Fibroblast of the conjunctiva (primary cell): ENCODE measurements at regions not wholly inside any gene's neighbourhood (a gene's known extent, or its start where the extent isn't known, plus 50 kb on each side); places are given as distances from the start of the nearest gene placed in this dataset.

Source experiments
- DNase-seq: peaks from one replicate; pipeline ENCODE4 v3.0.0-alpha.2; 2010; ENCODE audit warnings: low read depth

GRCh38 chr3:20909511-20909910, 723.5 kb upstream of the SGO1 start:
- DNase-seq, result no peak

DNA sequence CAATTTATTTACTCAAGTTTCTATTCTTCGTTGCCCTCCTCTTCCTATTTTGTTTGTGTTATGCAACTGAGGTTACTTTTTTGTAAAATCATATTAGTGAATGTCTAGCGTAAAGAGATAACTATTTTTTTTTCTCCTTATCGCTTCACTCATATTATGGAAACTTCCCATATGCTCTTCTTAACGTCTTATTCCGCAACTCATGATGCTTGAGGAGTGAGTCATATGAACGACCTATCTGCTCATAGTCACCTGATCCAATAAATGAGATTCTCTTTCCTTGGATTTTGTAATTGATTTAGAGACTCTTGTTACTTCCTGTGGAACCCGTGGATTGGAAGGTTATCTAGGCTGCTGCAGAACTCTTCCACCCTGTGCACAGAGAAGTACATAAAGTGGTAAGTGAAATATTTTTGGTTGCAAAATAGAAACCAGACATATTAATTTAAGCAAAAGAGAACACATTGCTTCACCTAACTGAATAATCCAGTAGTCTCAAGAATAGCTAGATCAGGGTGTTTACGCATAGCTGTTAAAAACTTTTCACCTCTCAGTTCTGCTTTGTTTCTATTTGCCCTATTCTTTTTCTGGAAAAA, 719.3 kb upstream of the SGO1 start:
- DNase-seq, result no peak

- no peak for DNase-seq
These were observed 718.7 kb upstream of the SGO1 start for GRCh38 chr3:20904671-20905070.

GRCh38 chr3:20898962-20899361, 713.0 kb upstream of the SGO1 start:
- no peak for DNase-seq

DNA sequence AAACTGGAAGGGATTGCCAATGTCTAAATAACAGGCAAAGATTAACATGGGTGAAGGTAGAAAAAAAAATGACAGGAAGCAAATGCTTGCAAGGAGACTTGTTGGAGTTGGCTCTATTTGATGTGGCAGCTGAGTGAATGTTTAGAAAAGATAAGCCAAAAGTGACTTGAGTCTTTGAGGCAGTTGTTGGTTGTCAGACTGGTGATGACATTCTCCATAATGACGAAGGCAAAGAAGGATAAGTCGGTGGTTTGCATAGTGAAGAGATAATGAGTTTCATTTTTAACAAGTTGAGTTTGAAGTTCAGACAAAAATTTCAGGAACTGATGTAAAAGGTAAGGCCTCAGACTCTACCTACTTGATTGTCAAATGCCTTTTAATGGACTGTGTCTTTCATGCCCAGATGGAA, 704.1 kb upstream of the SGO1 start:
- DNase-seq, result no peak

DNA sequence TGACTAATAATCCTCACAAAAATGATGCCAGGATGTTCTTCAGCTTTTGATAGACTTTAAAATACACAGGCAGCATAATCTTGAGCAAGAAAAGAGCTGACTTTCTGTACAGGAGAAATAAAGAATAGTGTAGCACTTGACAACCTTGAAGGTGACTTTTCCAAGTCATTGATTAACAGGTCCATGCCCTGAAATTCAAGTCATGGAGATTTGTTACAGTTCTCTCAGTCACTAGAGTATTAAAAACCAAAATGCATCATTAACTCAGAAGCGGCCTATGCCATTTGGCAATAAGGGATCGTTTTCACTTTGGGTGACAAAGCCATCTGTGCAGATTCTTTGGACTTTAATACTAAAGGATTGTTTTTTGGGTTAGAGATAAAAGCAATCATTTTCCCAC, 692.7 kb upstream of the SGO1 start:
- DNase-seq, result no peak

- no peak for DNase-seq
These were observed 687.2 kb upstream of the SGO1 start for GRCh38 chr3:20873235-20873634.

DNA sequence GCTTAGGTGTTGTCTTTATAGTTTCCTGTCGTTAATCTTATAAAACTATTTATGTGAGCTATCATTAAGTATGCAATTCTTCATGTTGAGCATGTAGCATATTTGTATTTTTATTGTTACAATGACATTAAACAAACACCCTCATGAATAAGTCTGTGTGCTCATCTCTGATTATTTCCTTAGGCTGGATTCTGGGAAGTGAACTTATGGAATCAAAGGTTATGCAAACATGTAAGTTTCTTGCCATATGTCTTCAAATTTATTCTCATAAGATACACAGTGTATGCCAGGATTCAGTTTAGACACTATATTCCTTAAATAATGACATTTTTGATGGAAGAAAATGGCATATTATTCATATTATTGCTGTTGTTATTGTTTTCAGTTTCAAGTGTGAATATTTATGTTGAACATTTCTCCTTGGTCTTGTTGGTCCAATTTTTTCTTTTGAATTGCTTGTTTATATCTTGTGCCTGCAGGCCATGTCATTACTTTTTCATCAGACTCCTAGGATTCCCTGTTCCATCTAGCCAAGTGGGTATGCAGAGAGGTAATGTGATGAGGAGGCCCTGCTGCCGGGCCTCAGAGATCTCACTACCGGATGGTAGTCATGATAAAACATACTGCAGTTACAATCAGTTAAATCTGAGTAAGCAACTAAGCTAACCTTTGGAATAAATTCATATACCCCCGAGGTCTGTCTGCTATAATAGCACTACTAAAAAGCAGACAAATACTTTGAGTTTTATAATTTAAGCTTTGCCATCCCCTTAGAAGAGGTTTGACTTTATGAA, 684.3 kb upstream of the SGO1 start:
- DNase-seq, result no peak

DNA sequence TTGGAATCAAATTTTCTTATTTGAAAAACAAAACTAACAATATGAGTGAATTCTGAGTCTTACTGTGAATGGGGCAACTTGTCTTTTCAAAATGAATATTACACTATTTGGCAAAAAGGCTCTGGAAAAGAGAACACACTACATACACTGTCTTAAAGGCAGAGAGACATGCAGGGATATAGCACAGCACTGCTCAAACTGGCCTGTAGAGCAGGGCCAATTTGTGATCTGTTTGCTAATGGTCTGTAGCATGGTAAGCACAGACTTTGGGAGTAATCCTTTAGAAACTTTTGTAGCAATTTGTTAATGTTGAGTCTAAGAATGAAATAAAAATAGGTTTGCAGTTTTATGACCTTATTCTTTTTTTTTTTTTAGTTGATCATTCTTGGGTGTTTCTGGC, 679.8 kb upstream of the SGO1 start:
- no peak for DNase-seq

GRCh38 chr3:20861454-20861853, 675.4 kb upstream of the SGO1 start:
- DNase-seq, result no peak

- DNase-seq, result no peak
These were observed 671.6 kb upstream of the SGO1 start for GRCh38 chr3:20857636-20858035.

DNA sequence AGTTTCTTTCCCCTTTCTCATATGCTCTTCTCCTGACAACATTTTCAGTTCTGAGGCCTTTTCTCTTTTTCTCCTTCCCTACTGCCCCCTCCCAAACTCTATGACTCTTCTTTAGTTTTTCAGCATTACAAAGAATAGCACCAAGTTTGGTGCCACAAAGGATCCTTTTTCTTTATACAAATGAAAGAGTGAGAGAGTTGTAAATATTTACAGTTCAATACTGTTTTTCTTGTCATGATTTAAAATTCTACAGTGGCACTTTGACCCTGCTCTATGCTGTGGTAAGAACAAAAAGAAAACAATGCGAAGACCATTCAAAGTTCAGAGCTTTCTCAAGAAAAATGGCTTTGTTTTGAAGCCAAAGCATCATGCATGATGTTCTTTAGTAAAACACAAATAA, 667.9 kb upstream of the SGO1 start:
- DNase-seq, result no peak

DNA sequence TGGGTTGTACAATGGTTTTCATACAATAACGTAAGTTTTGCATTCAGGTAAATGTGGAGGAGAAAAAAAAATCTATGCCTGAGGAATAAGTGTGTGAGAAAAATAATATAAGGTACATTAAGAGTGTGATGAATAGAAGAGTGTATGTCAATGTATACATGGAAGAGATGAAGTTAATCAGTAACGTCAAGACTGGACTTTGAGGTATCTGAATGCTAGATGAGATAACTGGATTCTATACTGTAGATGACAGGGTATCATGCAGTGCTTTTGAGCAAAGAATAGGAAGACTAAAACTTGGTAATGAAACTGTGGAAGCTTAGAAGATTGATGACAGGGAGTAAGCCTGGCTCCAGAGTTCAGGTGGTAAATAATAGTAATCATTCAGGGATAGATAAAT, 666.7 kb upstream of the SGO1 start:
- no peak for DNase-seq

GRCh38 chr3:20849975-20850374, 664.0 kb upstream of the SGO1 start:
- no peak for DNase-seq

- DNase-seq, result no peak
These were observed 660.8 kb upstream of the SGO1 start for GRCh38 chr3:20846832-20847231.

DNA sequence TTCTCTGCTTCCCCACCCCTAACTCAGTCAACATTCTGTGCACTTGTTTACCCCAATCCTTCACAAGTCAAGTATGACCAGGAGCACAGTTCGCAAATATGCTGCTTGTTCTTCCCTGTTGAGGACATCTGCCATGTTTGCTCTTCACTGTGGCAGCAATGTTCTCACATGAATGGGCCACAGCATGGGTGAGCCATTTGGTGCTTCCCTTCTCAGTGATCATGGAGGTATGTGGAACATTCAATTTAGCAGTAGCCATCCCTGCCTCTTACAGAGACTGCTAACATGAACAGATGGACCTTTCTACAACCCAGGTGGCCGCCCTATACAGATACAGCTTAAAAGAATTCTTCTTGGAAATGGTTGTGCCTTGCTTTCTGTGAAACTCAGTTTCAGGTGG, 660.1 kb upstream of the SGO1 start:
- DNase-seq, result no peak

DNA sequence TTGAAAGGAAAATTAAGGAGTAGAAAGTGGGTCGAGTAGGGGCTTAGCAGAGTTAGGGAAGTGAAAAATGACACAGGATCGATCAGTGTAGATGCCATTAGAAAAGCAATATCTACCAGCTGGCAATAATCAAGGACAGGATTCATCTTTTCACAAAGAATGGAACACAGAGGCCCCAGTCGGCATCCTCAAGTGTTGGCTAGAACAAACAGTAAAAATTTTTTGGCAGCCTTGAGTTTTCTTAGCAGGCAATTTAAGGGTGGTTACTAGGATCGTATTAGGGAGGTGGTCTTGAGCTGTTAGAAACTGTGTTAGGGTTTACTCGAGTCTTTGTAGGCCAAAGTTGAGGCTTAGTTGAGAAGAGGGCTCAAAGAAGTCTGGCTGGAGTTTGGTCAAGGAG, 658.8 kb upstream of the SGO1 start:
- DNase-seq, result no peak

DNA sequence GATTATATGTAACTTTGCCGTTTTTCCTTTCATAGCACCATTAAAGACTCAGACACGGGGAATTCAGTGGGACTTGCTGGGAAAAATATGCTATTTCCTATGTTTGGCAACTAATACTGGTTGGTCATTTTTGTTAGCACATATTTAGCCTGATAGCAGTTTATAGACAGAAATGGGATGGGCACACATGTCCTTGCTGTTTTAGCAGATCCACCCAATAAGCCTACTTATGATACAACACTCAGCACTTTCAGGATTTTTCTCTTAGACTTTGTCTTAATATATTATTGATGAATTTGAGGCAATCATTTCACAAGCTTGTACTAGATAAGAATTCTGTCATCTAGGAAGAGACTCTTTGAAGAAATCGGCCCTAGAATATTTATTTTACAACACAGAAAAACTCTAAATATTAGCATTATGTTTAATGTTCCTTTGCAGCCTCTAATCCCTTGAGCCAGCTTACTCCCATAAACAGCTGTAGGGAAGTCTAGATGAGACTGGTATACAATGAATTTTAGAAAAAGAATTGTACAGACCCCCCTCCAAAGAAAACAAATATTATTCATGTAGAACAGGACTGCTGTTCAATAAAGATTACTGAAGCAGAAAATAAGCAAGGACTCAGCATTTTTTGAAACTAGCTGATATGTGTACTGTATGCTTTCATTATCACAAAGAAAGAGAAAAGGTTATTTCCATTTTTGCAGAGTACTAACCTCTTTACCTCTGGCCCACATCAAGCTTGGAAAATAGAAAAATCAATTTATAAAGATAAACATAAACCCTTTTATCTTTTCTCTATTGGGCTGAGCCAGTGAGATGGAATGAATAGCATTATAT, 656.8 kb upstream of the SGO1 start:
- no peak for DNase-seq

GRCh38 chr3:20842002-20842401, 656.0 kb upstream of the SGO1 start:
- no peak for DNase-seq

- no peak for DNase-seq
These were observed 651.8 kb upstream of the SGO1 start for GRCh38 chr3:20837676-20838302.

DNA sequence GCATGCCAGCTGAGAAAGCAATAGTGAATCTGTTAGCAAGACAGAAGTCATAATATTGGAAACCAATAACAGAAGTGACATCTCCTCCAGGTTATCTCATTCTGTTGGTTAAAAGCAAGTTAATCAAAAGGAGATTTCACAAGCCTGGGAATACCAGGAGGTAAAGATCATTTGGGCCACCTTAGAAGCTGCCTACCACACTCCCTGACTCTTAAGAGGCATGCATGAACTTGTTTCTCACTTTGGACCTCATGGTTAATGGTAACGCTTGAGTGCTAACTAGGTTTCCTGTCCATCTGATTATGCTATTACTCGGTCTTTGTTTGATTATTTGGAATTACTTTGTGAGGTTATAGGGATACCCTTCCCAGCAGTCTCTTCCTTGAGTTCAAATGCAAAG, 650.8 kb upstream of the SGO1 start:
- no peak for DNase-seq

- DNase-seq, result no peak
These were observed 647.0 kb upstream of the SGO1 start for GRCh38 chr3:20832963-20833362.

DNA sequence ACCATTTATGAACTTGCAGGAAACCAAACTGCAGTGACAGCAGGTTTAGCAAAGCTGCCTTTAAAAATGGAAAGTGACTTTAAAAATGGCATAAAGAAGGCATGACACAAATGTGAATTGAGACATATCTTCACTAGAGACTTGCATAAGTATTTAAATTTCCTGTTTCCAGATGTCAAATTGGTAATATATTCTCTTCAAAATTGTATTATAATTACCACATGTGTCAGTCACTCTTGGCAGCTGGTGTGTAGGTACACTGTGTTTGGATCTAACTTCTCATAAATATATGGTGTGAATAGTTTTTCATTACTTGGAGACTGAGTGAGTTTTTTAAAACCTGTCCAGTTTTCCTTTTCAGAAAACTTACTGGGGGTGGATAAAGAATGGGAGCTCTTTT, 636.2 kb upstream of the SGO1 start:
- no peak for DNase-seq
